ENCODE measurements at regions not wholly inside any gene's neighbourhood (a gene's known extent, or its start where the extent isn't known, plus 50 kb on each side); places are given as distances from the start of the nearest gene placed in this dataset.

GRCh38 chr4:41426539-41426938 is 111.4 kb upstream of the LIMCH1 start:
- H3K27ac ChIP-seq (ENCODE audit: low read depth in 1 of 2, low read length in 2 of 2), result no peak overlapping the region
- no peaks in the 10 kb centered on the region for H3K79me2 ChIP-seq (ENCODE audit: insufficient read depth, low read length)
- no peaks in the 10 kb centered on the region for H3K36me3 ChIP-seq (replicated peaks in 1 of 2; ENCODE audit: control insufficient read depth in 1 of 2, insufficient read depth in 2 of 2, low read length in 2 of 2)
- H3K9me3 ChIP-seq (replicated peaks in 1 of 2; ENCODE audit: control insufficient read depth in 1 of 2, insufficient read depth in 1 of 2, low read length in 2 of 2), result no peaks in the 10 kb centered on the region
- WGBS (ENCODE audit: insufficient coverage), result no CpG with 5 or more reads among the region's 3 CpGs
- H3K4me2 ChIP-seq (replicated peaks; ENCODE audit: extremely low read depth, low read length, poor library complexity, severe bottlenecking), result no peak overlapping the region
- Mint-ChIP-seq H3K4me1 (no peaks in the 10 kb centered on the region), H3K27ac (no peak overlapping the region), H3K4me3 (no peak overlapping the region), H3K9me3 (peaks cover 0 to 4% (median 0%) of the 10 kb centered on the region in 7 donors), H3K27me3 (ENCODE audit: low read depth in 3 of 3) (peaks cover 3 to 21% (median 7%) of the 10 kb centered on the region in 3 donors), H3K36me3 (no peaks in the 10 kb centered on the region)
- intact Hi-C loops (cut with micrococcal nuclease), result no loop called here
- H3K4me3 ChIP-seq (replicated peaks in 1 of 3; ENCODE audit: low read depth in 2 of 3, low read length in 3 of 3), result no peak overlapping the region
- H2AFZ ChIP-seq (ENCODE audit: insufficient read depth, low read depth, low read length, poor library complexity, severe bottlenecking), result no peak overlapping the region
- no peaks in the 10 kb centered on the region for H3K4me1 ChIP-seq (ENCODE audit: control insufficient read depth in 1 of 2, insufficient read depth in 2 of 2, low read length in 2 of 2)
- no peaks in the 10 kb centered on the region for H4K20me1 ChIP-seq (ENCODE audit: insufficient read depth, low read length)
- no peak for DNase-seq
- no peak for TF ChIP-seq CTCF (IDR thresholded peaks at IDR 0.05)
- H3K9ac ChIP-seq (ENCODE audit: insufficient read depth, low read length, poor library complexity, severe bottlenecking), result no peak overlapping the region
- H3K27me3 ChIP-seq (ENCODE audit: control insufficient read depth in 2 of 2, insufficient read depth in 2 of 2, low read length in 2 of 2), result peaks cover 0 to 5% of the 10 kb centered on the region in 2 donors

- Mint-ChIP-seq H3K4me1 (peaks cover under 1% of the 10 kb centered on the region), H3K27ac (peak overlapping the region in 1 of 7 donors; percentile 55), H3K36me3 (no peaks in the 10 kb centered on the region), H3K9me3 (peaks cover 0 to 4% (median 0%) of the 10 kb centered on the region in 7 donors), H3K27me3 (ENCODE audit: low read depth in 3 of 3) (peaks cover 3 to 21% (median 5%) of the 10 kb centered on the region in 3 donors), H3K4me3 (no peak overlapping the region)
- no peak overlapping the region for H3K4me3 ChIP-seq (replicated peaks in 1 of 3; ENCODE audit: low read depth in 2 of 3, low read length in 3 of 3)
- WGBS (ENCODE audit: insufficient coverage), result 86% methylated on average over 2 of the region's 7 CpGs
- no peak for TF ChIP-seq CTCF (IDR thresholded peaks at IDR 0.05)
- H3K27ac ChIP-seq (ENCODE audit: low read depth in 1 of 2, low read length in 2 of 2), result no peak overlapping the region
- H4K20me1 ChIP-seq (ENCODE audit: insufficient read depth, low read length), result no peaks in the 10 kb centered on the region
- peaks cover 0 to 5% of the 10 kb centered on the region in 2 donors for H3K27me3 ChIP-seq (ENCODE audit: control insufficient read depth in 2 of 2, insufficient read depth in 2 of 2, low read length in 2 of 2)
- no peaks in the 10 kb centered on the region for H3K36me3 ChIP-seq (replicated peaks in 1 of 2; ENCODE audit: control insufficient read depth in 1 of 2, insufficient read depth in 2 of 2, low read length in 2 of 2)
- intact Hi-C loops (cut with micrococcal nuclease), result no loop called here
- no peak for DNase-seq
- no peaks in the 10 kb centered on the region for H3K4me1 ChIP-seq (ENCODE audit: control insufficient read depth in 1 of 2, insufficient read depth in 2 of 2, low read length in 2 of 2)
- no peaks in the 10 kb centered on the region for H3K9me3 ChIP-seq (replicated peaks in 1 of 2; ENCODE audit: control insufficient read depth in 1 of 2, insufficient read depth in 1 of 2, low read length in 2 of 2)
- no peak overlapping the region for H3K9ac ChIP-seq (ENCODE audit: insufficient read depth, low read length, poor library complexity, severe bottlenecking)
- no peak overlapping the region for H2AFZ ChIP-seq (ENCODE audit: insufficient read depth, low read depth, low read length, poor library complexity, severe bottlenecking)
- no peak overlapping the region for H3K4me2 ChIP-seq (replicated peaks; ENCODE audit: extremely low read depth, low read length, poor library complexity, severe bottlenecking)
- no peaks in the 10 kb centered on the region for H3K79me2 ChIP-seq (ENCODE audit: insufficient read depth, low read length)
Measured at GRCh38 chr4:41427306-41427882, 110.6 kb upstream of the LIMCH1 start.
